ENCODE measurements at regions not wholly inside any gene's neighbourhood (a gene's known extent, or its start where the extent isn't known, plus 50 kb on each side); places are given as distances from the start of the nearest gene placed in this dataset.

DNA sequence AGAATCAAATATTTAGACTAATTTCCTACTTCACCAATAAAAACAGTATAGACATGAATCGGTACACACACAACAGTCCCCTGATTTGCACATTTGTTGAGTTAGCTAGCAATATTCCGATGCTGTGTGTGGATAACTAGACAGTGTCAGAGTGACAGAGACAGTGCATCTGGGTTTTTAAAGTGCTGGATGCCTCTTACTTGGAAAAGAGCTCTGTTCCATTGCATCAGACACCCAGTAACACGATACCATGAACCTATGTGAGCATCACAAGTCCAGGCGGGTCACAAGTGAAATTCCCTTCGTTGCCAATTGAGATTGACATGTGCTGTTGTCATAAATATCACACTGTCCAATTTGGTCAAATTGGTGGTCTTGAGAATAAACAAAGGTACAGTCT, 82.0 kb upstream of the ESRRG start:
- no peak for DNase-seq

DNA sequence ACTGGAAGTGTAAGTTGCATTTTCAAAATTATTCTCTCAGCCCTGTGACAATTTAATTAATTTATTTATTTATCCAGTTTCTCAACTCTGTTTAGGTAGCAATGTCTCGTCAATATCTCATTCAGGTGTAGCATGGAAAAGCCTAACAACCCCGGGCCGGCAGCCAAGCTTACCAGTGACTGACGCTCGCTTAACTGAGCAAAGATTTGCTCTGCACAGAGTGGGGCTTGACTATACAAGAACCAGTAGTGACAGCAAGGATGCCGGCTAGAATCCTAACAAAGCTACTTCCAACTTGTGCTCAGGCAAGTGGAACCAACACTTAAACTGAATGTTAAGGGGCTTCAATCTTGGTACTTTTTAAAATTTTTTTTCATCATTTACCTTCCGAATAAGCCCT, 80.9 kb upstream of the ESRRG start:
- peak; percentile 24 for DNase-seq

DNA sequence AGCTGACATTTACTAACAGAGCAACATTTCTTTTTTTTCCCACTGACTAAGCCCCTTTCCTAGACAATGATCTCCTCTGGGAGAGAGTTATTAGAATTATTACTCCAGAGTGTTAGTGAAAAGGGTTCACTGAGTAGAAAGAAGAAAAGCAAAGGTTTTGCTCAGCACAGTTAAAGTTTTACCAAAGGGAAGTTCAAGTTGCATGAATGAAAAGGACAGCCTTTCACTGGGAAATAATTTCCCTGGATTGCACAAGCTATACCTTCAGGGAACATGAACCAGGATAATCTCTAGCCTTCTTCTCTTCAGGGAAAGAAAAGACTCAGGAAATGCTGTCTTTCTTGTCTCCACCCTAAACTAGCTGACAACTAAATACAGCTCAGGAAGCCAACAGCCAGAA, 71.4 kb upstream of the ESRRG start:
- no peak for DNase-seq

GRCh38 chr1:216793973-216794372, 70.7 kb upstream of the ESRRG start:
- DNase-seq: no peak

GRCh38 chr1:216793303-216793702, 70.1 kb upstream of the ESRRG start:
- no peak for DNase-seq

GRCh38 chr1:216788671-216789070, 65.4 kb upstream of the ESRRG start:
- DNase-seq: no peak

GRCh38 chr1:216785737-216786136, 62.5 kb upstream of the ESRRG start:
- DNase-seq: no peak

- no peak for DNase-seq
These were observed 62.0 kb upstream of the ESRRG start for GRCh38 chr1:216785221-216785620.

- no peak for DNase-seq
These were observed 56.5 kb upstream of the ESRRG start for GRCh38 chr1:216779686-216780085.

- DNase-seq: no peak
These were observed 55.5 kb upstream of the ESRRG start for GRCh38 chr1:216778737-216779136.

DNA sequence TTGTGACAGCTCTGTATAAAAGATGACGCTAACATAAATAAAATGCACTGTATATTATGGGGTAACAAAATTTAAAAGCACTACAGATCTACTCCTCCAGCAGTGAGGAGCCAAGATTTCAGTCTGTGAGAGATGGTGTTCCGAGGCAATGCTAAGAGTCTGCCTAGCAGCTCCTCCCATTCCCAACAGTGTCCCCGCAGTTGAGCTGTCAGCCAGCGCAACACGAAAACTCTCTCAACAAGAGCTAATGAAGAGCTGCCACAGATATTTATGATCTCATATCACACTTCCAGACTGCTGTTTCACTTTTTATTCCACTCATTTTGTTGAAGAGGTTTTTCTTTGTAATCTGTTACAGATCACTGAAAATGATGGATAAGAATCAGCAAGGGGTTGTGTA, 53.9 kb upstream of the ESRRG start:
- DNase-seq: no peak

Data from retina (tissue), 1 donor.